GM13977 (cell line): ENCODE measurements at regions not wholly inside any gene's neighbourhood (a gene's known extent, or its start where the extent isn't known, plus 50 kb on each side); places are given as distances from the start of the nearest gene placed in this dataset.

Source experiments
- DNase-seq: peaks from one replicate; pipeline ENCODE4 v3.0.0; 2012; ENCODE audit warnings: low spot score
- CTCF ChIP-seq: IDR thresholded peaks from 2 replicates; pipeline ENCODE4 v1.5.1; 2012; ENCODE audit warnings: mild to moderate bottlenecking, control low read depth; ENCODE audit not compliant: insufficient read depth; ENCODE audit errors: extremely low read depth, missing control alignments
- in situ Hi-C: fragments of 300-500 bp; cut with MboI; formaldehyde crosslinking; loops from one replicate; pipeline ENCODE4 v1.12.0; 2022; ENCODE audit warnings: low sequenced_read_pairs, low pct_unique_long_range_greater_than_20kb, mixed read lengths, inconsistent platforms; ENCODE audit not compliant: unreplicated experiment

- DNase-seq, result no peak
Observed at GRCh38 chr21:28215214-28215954, 777.3 kb downstream of the LTN1 start.

GRCh38 chr21:28214786-28215185 is 777.9 kb downstream of the LTN1 start:
- no peak for DNase-seq
- no peak for TF ChIP-seq CTCF
- in situ Hi-C loops, result no loop called here

More at GRCh38 chr21:28215214-28215954, 777.3 kb downstream of the LTN1 start:
- in situ Hi-C loops, result no loop called here
- TF ChIP-seq CTCF, result no peak

GRCh38 chr21:28213261-28213660 is 779.4 kb downstream of the LTN1 start:
- in situ Hi-C loops, result no loop called here
- no peak for DNase-seq
- TF ChIP-seq CTCF, result no peak

- no peak for TF ChIP-seq CTCF
- in situ Hi-C loops, result no loop called here
- no peak for DNase-seq
Observed at GRCh38 chr21:28212061-28212460, 780.6 kb downstream of the LTN1 start.

GRCh38 chr21:28207436-28208173 is 785.1 kb downstream of the LTN1 start:
- in situ Hi-C loops, result no loop called here
- no peak for DNase-seq
- no peak for TF ChIP-seq CTCF

GRCh38 chr21:28200726-28201125 is 792.0 kb downstream of the LTN1 start:
- DNase-seq, result no peak
- in situ Hi-C loops, result no loop called here
- no peak for TF ChIP-seq CTCF
